HG02970 (cell line): ENCODE measurements at regions not wholly inside any gene's neighbourhood (a gene's known extent, or its start where the extent isn't known, plus 50 kb on each side); places are given as distances from the start of the nearest gene placed in this dataset.

Experiments used
- ATAC-seq: cut with Tn5 transposase; IDR thresholded peaks from one replicate; pipeline ENCODE4 v1.9.1; 2021; ENCODE audit warnings: mild to moderate bottlenecking, moderate library complexity, moderate number of reproducible peaks; ENCODE audit not compliant: unreplicated experiment, low FRiP score

GRCh38 chr10:4191894-4192293 lies 406.9 kb upstream of the KLF6 start:
- ATAC-seq, result no peak

DNA sequence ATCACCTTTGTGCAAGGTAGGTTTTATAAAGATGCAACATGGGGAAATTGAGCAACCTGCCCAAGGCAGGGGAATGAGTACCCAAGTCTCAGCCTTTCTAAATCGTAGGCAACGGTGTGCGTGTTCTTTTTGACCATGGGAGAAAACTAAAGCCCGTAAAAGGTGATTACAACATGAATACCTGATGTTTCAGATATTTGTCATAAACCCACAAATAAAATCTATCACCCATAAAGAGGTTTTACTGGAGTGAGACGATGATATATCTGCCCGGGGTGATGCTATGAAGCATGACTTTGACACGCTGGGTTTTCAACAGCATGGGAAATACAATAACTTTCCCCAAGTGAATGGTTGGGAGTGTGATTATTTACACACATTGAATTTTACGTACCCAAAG lies 406.3 kb upstream of the KLF6 start:
- ATAC-seq, result no peak

GRCh38 chr10:4190876-4191275 lies 405.9 kb upstream of the KLF6 start:
- ATAC-seq, result no peak

DNA sequence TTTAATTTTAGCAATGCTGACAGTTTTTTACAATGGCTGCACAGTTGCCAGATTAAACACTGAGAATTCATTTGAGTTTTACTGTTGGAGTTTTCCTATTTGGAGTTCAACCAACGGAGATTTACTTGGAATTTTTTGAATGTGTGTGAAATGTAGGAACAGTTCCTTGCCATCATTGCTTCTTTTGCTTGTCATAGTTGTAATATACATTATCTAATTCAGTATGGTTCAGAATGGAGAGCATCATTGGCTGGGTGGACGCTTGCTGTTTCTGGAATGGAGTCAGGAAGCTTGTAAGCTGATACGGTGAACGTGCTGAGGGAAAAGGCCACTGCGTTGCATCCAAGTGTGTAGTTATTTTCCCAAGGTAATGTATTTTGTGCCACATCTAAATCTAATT lies 404.3 kb upstream of the KLF6 start:
- ATAC-seq, result no peak

GRCh38 chr10:4188406-4188805 lies 403.4 kb upstream of the KLF6 start:
- no peak for ATAC-seq

GRCh38 chr10:4186849-4187540 lies 402.0 kb upstream of the KLF6 start:
- ATAC-seq, result no peak

DNA sequence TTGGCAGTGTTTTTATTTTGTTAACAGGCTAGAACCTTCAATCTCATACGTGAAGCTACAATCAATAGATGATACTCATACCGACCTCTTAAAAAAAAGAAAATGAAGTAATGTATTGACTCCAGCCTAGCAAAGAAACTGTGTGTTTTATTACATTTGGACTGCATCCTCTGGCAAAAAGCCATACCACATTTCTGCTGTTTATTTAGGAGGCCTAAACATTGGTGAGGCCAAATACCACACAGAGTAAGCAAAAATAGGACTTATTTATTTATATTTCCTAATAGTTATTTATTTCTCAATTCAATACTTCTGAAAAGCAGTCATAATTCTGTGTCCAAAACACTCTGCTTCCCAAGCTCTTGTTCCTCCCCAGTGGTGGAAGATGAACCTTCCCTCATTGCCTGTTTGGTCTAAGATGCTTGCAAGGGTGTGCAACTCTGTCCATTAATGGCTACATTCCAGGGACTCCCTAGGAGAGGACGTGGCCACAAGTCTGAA lies 398.8 kb upstream of the KLF6 start:
- ATAC-seq, result no peak

- no peak for ATAC-seq
Observed at GRCh38 chr10:4181621-4182049, 396.6 kb upstream of the KLF6 start.

GRCh38 chr10:4181081-4181480 lies 396.1 kb upstream of the KLF6 start:
- ATAC-seq, result no peak

GRCh38 chr10:4177791-4178190 lies 392.8 kb upstream of the KLF6 start:
- ATAC-seq, result no peak

DNA sequence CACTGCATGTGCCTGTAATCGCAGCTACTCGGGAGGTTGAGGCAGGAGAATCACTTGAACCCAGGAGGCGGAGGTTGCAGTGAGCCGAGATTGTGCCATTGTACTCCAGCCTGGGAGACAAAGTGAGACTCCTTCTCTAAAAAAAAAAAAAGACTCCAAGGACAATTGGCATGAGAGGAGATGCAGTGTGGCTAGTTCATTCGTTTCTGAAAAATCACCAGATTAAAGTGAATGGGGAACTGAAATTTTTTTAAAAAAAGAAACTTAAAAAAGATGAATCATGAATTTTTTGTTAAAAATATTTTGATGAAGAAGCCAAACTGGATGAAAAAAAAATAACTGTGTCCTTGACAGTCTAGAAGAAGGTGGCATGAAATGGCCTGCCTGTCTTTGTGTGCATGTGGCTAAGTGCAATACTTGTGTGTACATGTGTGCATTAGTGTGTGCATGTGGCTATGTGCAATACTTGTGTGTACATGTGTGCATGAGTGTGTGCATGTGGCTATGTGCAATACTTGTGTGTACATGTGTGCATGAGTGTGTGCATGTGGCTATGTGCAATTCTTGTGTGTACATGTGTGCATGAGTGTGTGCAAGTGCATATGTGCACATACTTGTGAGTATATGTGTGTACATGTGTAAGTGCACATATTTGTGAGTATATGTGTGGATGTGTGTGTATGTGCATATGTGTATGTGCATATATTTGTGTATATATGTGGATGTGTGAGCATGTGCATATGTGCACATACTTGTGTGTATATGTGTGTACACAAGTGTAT lies 391.7 kb upstream of the KLF6 start:
- ATAC-seq, result no peak

- no peak for ATAC-seq
Observed at GRCh38 chr10:4174197-4174596, 389.2 kb upstream of the KLF6 start.

- no peak for ATAC-seq
Observed at GRCh38 chr10:4170633-4171314, 385.8 kb upstream of the KLF6 start.

DNA sequence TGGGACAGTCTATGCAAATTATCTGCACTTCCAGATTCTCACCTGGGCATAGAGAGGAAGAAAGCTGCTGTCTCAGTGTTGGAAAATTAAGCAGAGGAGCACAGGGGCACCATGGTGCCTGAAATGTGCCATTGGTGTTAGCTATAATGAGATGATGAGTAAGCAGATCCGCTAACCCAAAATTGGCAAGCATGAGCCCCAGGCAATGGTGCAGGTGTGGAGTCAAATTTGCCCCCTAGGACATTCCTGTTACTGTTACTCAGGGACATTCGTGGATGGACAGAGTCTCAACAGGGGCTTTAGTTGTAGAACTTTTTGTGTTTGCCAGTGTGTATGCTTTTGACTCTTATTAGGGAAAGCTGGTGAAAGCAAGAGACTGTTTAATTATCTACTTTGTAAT lies 385.2 kb upstream of the KLF6 start:
- ATAC-seq, result no peak

GRCh38 chr10:4169448-4169847 lies 384.4 kb upstream of the KLF6 start:
- ATAC-seq, result no peak

DNA sequence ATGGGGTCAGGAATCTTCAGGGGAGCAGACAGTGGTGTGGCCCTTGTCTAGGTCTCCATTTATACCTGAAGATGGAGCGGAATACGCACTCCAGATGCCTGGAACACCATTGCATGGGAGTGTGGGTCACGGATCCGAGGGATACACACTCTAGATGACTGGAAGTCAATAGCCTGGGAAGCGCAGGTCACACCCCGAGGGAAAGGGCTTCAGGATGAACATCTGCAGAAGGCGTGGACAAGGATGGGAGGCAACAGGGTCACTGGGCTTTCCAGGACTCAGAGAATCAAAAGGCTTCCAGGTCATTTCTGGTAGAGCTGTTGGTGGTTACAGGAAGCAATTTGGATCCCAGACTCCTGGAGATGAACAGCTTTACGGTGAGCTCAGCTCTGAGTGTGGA lies 382.2 kb upstream of the KLF6 start:
- ATAC-seq, result no peak

GRCh38 chr10:4162571-4163286 lies 377.7 kb upstream of the KLF6 start:
- ATAC-seq, result no peak

DNA sequence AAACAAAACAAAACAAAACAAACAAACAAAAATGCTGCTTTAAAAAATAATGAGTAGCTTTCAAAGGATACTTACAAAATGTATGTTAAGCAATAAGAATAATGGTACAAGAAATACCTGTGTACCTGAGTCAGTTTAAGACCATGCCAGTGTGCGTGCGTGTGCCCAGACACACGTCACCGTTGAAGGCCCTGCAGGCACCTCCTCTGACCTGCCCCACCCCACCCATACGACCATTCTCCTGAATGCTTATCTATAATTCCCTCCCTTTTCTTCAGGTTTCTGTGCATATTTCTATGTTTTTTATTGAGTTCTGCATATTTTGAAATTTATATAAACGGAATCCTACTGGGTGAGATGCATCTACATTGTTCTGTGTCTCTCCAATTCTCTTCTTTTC lies 374.2 kb upstream of the KLF6 start:
- no peak for ATAC-seq

- ATAC-seq, result no peak
Observed at GRCh38 chr10:4154191-4154715, 369.2 kb upstream of the KLF6 start.

- ATAC-seq, result no peak
Observed at GRCh38 chr10:4151466-4151865, 366.5 kb upstream of the KLF6 start.
